ENCODE measurements at regions not wholly inside any gene's neighbourhood (a gene's known extent, or its start where the extent isn't known, plus 50 kb on each side); places are given as distances from the start of the nearest gene placed in this dataset.

DNA sequence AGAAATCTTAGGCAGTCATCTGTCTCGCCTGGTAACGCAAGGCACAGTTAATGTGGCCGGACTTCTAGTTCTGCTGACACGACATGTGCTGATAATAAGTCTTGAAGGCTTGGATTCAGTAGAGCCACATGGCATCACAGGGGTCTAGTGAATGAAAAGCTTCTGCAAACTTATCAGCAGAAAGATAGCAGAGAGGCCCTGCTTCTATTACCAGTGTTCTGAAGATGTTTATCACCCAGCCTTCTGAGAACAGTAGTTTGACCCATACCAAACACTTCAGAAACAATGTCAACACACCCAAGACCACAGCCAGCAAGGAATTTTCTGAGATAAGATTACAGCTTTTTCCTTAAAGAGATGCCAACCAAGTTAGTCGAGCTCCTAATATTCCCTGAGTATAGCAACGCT, 102.7 kb upstream of the UMPS start:
- BruUV-seq (replicated peaks) = no TSS peak
- POLR2A ChIA-PET (ENCODE audit: unreplicated experiment) = interaction anchor here (0.6 to 0.7 kb wide), 2 partner anchors 11 to 74 kb away, joined by 4 to 7 read pairs; no protein-coding TSS in a partner anchor
- Histone ChIP-seq H2AFZ (no peak overlapping the region), H3K9me3 (ENCODE audit: insufficient read depth, low read depth) (no peaks in the 10 kb centered on the region), H3K27ac (no peak overlapping the region), H3F3A (ENCODE audit: insufficient read depth, low read depth) (peaks cover 7% of the 10 kb centered on the region; the same call in 1 of the 2 replicates), H3K4me1 (replicated peaks; ENCODE audit: insufficient read depth) (peaks cover 10% of the 10 kb centered on the region), H3K4me2 (no peak overlapping the region; the same call in 1 of the 2 replicates), H3K36me3 (ENCODE audit: low read depth) (no peaks in the 10 kb centered on the region), H3K27me3 (ENCODE audit: insufficient read depth, low read depth) (no peaks in the 10 kb centered on the region), H3K79me2 (ENCODE audit: low read depth) (no peaks in the 10 kb centered on the region), H4K20me1 (ENCODE audit: insufficient read depth) (no peaks in the 10 kb centered on the region), H3K9me2 (ENCODE audit: insufficient read depth) (no peaks in the 10 kb centered on the region), H3K4me3 (no peak overlapping the region)
- peak; percentile 39 to 58 for DNase-seq
- TF ChIP-seq EZH2 (IDR thresholded peaks at IDR 0.05; ENCODE audit: low read depth) (no peak), CTCF (conservative IDR thresholded peaks at IDR 0.05) (no peak)
- CTCF ChIA-PET = interaction anchor here (0.5 to 1.1 kb wide), 3 partner anchors 23 to 603 kb away, joined by 3 to 5 read pairs (median 4); no protein-coding TSS in a partner anchor
- intact Hi-C loops (cut with micrococcal nuclease; ENCODE audit: unreplicated experiment) = loop anchor here (1.0 to 2.0 kb wide), 2 partner anchors 27 to 35 kb away; no protein-coding TSS in a partner anchor

- ChIA-PET CTCF (interaction anchor here (0.6 kb wide), 1 partner anchor 742 kb away, joined by 4 read pairs; no protein-coding TSS in a partner anchor), POLR2A (ENCODE audit: unreplicated experiment) (no interaction called here)
- Histone ChIP-seq H3K79me2 (ENCODE audit: low read depth) (no peaks in the 10 kb centered on the region), H3K4me1 (replicated peaks; ENCODE audit: insufficient read depth) (peaks cover 18% of the 10 kb centered on the region), H2AFZ (no peak overlapping the region), H3K27me3 (ENCODE audit: insufficient read depth, low read depth) (no peaks in the 10 kb centered on the region), H3K9me3 (ENCODE audit: insufficient read depth, low read depth) (no peaks in the 10 kb centered on the region), H3K4me3 (no peak overlapping the region), H3F3A (ENCODE audit: insufficient read depth, low read depth) (peaks cover 7% of the 10 kb centered on the region; the same call in 1 of the 2 replicates), H3K4me2 (no peak overlapping the region), H3K36me3 (ENCODE audit: low read depth) (no peaks in the 10 kb centered on the region), H3K27ac (no peak overlapping the region), H4K20me1 (ENCODE audit: insufficient read depth) (no peaks in the 10 kb centered on the region), H3K9me2 (ENCODE audit: insufficient read depth) (no peaks in the 10 kb centered on the region)
- BruUV-seq (replicated peaks) = no TSS peak
- DNase-seq = no peak
- no peak for TF ChIP-seq CTCF (conservative IDR thresholded peaks at IDR 0.05)
- TF ChIP-seq EZH2 (IDR thresholded peaks at IDR 0.05; ENCODE audit: low read depth) = no peak
- intact Hi-C loops (cut with micrococcal nuclease; ENCODE audit: unreplicated experiment) = no loop called here
These were observed 101.4 kb upstream of the UMPS start for GRCh38 chr3:124628863-124629262.

DNA sequence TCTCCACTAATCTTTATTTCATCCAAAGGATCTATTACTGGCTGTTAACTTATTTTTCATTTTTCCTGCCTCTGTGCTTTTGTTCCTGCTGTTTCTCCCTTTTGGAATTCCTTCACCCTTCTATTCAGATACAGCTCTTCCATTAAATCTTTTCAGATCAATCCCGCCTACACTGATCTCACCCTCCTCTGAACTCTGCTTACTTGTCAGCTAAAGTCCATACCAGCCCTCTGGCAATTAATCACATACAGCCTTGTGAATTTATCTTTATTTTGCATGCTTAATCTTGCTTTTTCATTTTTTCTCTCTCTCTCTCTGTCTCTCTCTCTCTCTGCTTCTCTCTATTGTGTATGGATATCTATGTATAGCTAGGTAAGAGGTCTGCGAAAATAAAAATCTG, 100.8 kb upstream of the UMPS start:
- Histone ChIP-seq H3K4me3 (no peak overlapping the region), H3F3A (ENCODE audit: insufficient read depth, low read depth) (peaks cover 7% of the 10 kb centered on the region; the same call in 1 of the 2 replicates), H3K27me3 (ENCODE audit: insufficient read depth, low read depth) (no peaks in the 10 kb centered on the region), H4K20me1 (ENCODE audit: insufficient read depth) (no peaks in the 10 kb centered on the region), H3K27ac (no peak overlapping the region), H3K9me2 (ENCODE audit: insufficient read depth) (no peaks in the 10 kb centered on the region), H3K36me3 (ENCODE audit: low read depth) (no peaks in the 10 kb centered on the region), H3K79me2 (ENCODE audit: low read depth) (no peaks in the 10 kb centered on the region), H3K4me2 (no peak overlapping the region), H3K4me1 (replicated peaks; ENCODE audit: insufficient read depth) (peaks cover 18% of the 10 kb centered on the region), H3K9me3 (ENCODE audit: insufficient read depth, low read depth) (no peaks in the 10 kb centered on the region), H2AFZ (no peak overlapping the region)
- no peak for DNase-seq
- ChIA-PET POLR2A (ENCODE audit: unreplicated experiment) (interaction anchor here (0.6 kb wide), 1 partner anchor 500 kb away, joined by 6 read pairs; no protein-coding TSS in a partner anchor), CTCF (no interaction called here)
- no TSS peak for BruUV-seq (replicated peaks)
- TF ChIP-seq EZH2 (IDR thresholded peaks at IDR 0.05; ENCODE audit: low read depth) (no peak), CTCF (conservative IDR thresholded peaks at IDR 0.05) (no peak)
- intact Hi-C loops (cut with micrococcal nuclease; ENCODE audit: unreplicated experiment) = no loop called here
